Activated B cell treated with CpG ODN at 0.5 μM for 24 hours (primary cell): ENCODE measurements at regions not wholly inside any gene's neighbourhood (a gene's known extent, or its start where the extent isn't known, plus 50 kb on each side); places are given as distances from the start of the nearest gene placed in this dataset.

Source experiments
- ATAC-seq: fragments of 200-7000 bp; cut with Tn5 transposase; one replicate; pipeline ENCODE4 v1.10.0; 2021; ENCODE audit warnings: low read depth, mild to moderate bottlenecking, moderate library complexity
- CTCF ChIA-PET: fragments of 350-600 bp; sonication (Branson Sonifier 250); formaldehyde crosslinking; loops from one replicate; lab custom pipeline; 2021; ENCODE audit warnings: antibody characterized with exemption; lab: Charles Lee
- POLR2A ChIA-PET: fragments of 350-600 bp; sonication (Branson Sonifier 250); formaldehyde crosslinking; loops from one replicate; lab custom pipeline; 2021; ENCODE audit warnings: antibody characterized with exemption; lab: Charles Lee
- DNase-seq: peaks from one replicate; pipeline ENCODE4 v3.0.0; 2022
- H3K27ac Mint-ChIP-seq: one replicate; pipeline ENCODE4 v1.8.0; 2020; ENCODE audit warnings: mixed read lengths
- H3K27me3 Mint-ChIP-seq: one replicate; pipeline ENCODE4 v1.8.0; 2021; ENCODE audit warnings: mixed read lengths
- H3K36me3 Mint-ChIP-seq: one replicate; pipeline ENCODE4 v1.8.0; 2021; ENCODE audit warnings: low read depth, mixed read lengths
- H3K4me1 Mint-ChIP-seq: one replicate; pipeline ENCODE4 v1.8.0; 2021; ENCODE audit warnings: mixed read lengths
- H3K4me3 Mint-ChIP-seq: one replicate; pipeline ENCODE4 v1.8.0; 2020; ENCODE audit warnings: mild to moderate bottlenecking, mixed read lengths
- H3K9me3 Mint-ChIP-seq: one replicate; pipeline ENCODE4 v1.8.0; 2020; ENCODE audit warnings: mixed read lengths
- intact Hi-C: fragments of 100-400 bp; cut with micrococcal nuclease; formaldehyde crosslinking; loops from one replicate; pipeline ENCODE4 v1.15.1; 2024
- TF ChIP-seq, protein P1 (sequence below): fragments of 200-600 bp; IDR thresholded peaks from one replicate; pipeline ENCODE4 v1.8.0; 2022; ENCODE audit warnings: antibody characterized with exemption, mild to moderate bottlenecking

DNA sequence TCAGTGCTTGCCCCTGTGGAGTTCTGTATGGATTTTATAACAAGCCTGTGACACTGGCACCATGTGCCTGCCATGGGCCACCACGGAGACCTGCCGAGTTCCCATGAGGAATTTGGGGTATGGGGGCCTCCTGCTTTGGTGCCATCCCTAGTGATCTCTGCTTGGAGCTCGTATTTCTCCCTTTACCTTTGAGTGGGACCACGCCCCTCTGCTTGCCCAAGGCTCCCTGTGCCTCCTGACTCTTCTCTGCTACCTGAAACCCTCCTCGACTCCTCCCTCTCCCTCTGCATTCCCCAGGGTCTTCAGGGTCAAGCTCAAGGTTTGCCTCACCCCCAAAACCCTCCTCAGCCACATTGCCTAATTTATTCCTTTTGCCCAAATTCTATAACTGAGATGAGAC lies 225.0 kb downstream of the BUB3 start:
- ChIA-PET POLR2A (no interaction called here), CTCF (no interaction called here)
- peaks cover 2% of the 10 kb centered on the region for H3K27me3 Mint-ChIP-seq
- no peaks in the 10 kb centered on the region for H3K36me3 Mint-ChIP-seq
- no peak overlapping the region for H3K4me3 Mint-ChIP-seq
- no peak overlapping the region for H3K27ac Mint-ChIP-seq
- ATAC-seq (no peak), DNase-seq (no peak)
- intact Hi-C loops, result no loop called here
- no peaks in the 10 kb centered on the region for H3K4me1 Mint-ChIP-seq
- no peaks in the 10 kb centered on the region for H3K9me3 Mint-ChIP-seq
- TF ChIP-seq, protein P1, sequence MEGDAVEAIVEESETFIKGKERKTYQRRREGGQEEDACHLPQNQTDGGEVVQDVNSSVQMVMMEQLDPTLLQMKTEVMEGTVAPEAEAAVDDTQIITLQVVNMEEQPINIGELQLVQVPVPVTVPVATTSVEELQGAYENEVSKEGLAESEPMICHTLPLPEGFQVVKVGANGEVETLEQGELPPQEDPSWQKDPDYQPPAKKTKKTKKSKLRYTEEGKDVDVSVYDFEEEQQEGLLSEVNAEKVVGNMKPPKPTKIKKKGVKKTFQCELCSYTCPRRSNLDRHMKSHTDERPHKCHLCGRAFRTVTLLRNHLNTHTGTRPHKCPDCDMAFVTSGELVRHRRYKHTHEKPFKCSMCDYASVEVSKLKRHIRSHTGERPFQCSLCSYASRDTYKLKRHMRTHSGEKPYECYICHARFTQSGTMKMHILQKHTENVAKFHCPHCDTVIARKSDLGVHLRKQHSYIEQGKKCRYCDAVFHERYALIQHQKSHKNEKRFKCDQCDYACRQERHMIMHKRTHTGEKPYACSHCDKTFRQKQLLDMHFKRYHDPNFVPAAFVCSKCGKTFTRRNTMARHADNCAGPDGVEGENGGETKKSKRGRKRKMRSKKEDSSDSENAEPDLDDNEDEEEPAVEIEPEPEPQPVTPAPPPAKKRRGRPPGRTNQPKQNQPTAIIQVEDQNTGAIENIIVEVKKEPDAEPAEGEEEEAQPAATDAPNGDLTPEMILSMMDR, result no peak

DNA sequence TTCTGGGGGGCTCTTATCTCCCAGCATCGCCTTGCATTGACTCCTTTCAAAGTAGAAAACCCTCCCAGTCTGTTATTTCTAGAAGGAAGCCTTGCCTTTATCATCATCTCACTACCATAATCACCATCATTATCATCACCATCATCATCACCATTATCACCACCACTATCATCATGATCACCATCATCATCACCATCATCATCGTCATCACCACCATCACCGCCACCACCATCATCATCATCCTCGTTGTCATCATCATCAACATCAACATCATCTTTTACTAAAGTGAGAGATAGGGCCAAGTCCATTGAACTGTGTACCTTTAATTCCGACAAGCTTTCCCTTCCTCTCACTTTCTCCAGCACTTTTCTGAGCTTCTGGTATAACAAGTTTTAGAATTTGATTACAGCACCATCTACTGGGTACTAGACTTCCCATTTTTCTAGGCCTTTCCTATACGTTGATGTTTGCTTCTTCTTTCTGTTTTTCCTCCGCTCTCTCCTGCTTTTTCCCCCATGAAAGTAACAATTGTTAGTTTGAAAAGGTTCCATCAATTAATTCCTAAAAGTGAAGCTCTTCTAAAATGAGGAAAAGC lies 226.4 kb downstream of the BUB3 start:
- H3K4me3 Mint-ChIP-seq, result no peak overlapping the region
- ChIA-PET POLR2A (no interaction called here), CTCF (interaction anchor here (1.4 kb wide), 1 partner anchor 247 kb away, joined by 4 read pairs; no protein-coding TSS in a partner anchor)
- TF ChIP-seq, protein P1, result no peak
- no peaks in the 10 kb centered on the region for H3K9me3 Mint-ChIP-seq
- no peak for DNase-seq
- ATAC-seq, result no peak
- no peak overlapping the region for H3K27ac Mint-ChIP-seq
- intact Hi-C loops, result no loop called here
- no peaks in the 10 kb centered on the region for H3K4me1 Mint-ChIP-seq
- no peaks in the 10 kb centered on the region for H3K36me3 Mint-ChIP-seq
- peaks cover 2% of the 10 kb centered on the region for H3K27me3 Mint-ChIP-seq

DNA sequence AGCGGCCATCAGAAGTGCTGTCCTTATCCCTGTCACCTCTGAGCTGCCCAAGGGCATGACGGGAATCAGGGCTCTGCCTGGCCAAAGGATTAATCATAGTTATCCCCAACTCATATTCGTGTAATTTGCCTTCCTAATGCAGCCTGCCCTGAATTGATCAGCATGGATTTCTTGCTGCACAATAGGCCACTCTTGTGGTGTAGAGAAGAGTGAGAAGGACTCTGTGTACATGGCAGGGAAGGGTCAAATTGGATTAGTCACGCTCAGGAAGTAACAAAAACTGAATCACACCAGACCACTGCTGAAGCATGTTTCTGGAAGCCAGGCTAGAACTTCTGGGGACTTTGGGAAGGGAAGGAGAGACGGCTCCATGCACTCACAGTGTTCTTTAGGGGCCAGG lies 227.0 kb downstream of the BUB3 start:
- TF ChIP-seq, protein P1, result no peak

GRCh38 chr10:123382491-123382890 lies 228.3 kb downstream of the BUB3 start:
- H3K4me1 Mint-ChIP-seq, result no peaks in the 10 kb centered on the region

More for the DNA sequence above, 227.0 kb downstream of the BUB3 start:
- CTCF ChIA-PET, result interaction anchor here (1.4 kb wide), 1 partner anchor 248 kb away, joined by 4 read pairs; no protein-coding TSS in a partner anchor
- Mint-ChIP-seq H3K9me3 (peaks cover 2% of the 10 kb centered on the region), H3K36me3 (no peaks in the 10 kb centered on the region), H3K27me3 (no peaks in the 10 kb centered on the region), H3K4me1 (no peaks in the 10 kb centered on the region), H3K27ac (no peak overlapping the region), H3K4me3 (no peak overlapping the region)
- intact Hi-C loops, result no loop called here
- ATAC-seq (no peak), DNase-seq (no peak)
- POLR2A ChIA-PET, result no interaction called here

DNA sequence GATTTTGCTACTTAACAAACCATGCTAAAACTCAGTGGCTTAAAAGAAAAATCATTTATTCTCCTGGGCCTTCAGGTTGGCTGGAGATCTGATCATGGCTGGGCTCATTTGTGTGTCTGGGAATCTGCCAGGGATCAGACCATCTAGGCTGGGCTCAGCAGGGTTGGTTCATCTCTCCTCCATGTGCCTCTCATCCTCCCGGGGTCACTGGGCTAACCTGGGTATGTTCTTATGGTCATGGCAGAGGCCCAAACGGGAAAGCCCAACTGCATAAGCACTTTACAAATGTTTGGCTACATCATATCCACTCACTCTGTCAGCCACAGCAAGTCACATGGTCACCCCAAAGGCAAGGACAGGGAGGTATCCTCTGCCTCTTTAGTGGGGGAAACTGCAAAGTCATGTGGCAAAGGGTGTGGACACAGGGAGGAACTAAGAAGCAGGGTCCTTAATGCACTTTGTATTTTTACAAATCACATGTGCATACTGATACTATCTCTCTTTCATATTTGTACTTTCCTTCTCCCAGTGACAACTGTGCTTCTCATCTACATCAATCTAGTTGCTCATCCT lies 231.4 kb downstream of the BUB3 start:
- POLR2A ChIA-PET, result no interaction called here
- Mint-ChIP-seq H3K36me3 (no peaks in the 10 kb centered on the region), H3K9me3 (peaks cover 3% of the 10 kb centered on the region), H3K27ac (no peak overlapping the region), H3K4me3 (no peak overlapping the region), H3K27me3 (no peaks in the 10 kb centered on the region), H3K4me1 (no peaks in the 10 kb centered on the region)
- TF ChIP-seq, protein P1, result no peak
- no peak for ATAC-seq
- intact Hi-C loops, result no loop called here
- CTCF ChIA-PET, result no interaction called here
- no peak for DNase-seq

More at GRCh38 chr10:123382491-123382890, 228.3 kb downstream of the BUB3 start:
- CTCF ChIA-PET, result no interaction called here
- no peak for ATAC-seq
- H3K27ac Mint-ChIP-seq, result no peak overlapping the region
- no peak overlapping the region for H3K4me3 Mint-ChIP-seq
- H3K27me3 Mint-ChIP-seq, result no peaks in the 10 kb centered on the region
- DNase-seq, result no peak
- intact Hi-C loops, result no loop called here
- H3K9me3 Mint-ChIP-seq, result peaks cover 2% of the 10 kb centered on the region
- POLR2A ChIA-PET, result no interaction called here
- H3K36me3 Mint-ChIP-seq, result no peaks in the 10 kb centered on the region
- TF ChIP-seq, protein P1, result no peak
